Neuron (in vitro differentiated cells): ENCODE measurements at regions not wholly inside any gene's neighbourhood (a gene's known extent, or its start where the extent isn't known, plus 50 kb on each side); places are given as distances from the start of the nearest gene placed in this dataset.
"Not testable (repeated sequence)": the region's sequence is repeated elsewhere in the genome, so short reads cannot be mapped to it uniquely, and the experiment has no call there.

Source experiments
- H2AFZ ChIP-seq: one replicate; pipeline ENCODE4 v1.6.1; 2013; ENCODE audit warnings: low read depth, mild to moderate bottlenecking, inconsistent platforms, low read length, moderate library complexity
- H3K27me3 ChIP-seq: one replicate; pipeline ENCODE4 v1.6.1; 2013; ENCODE audit warnings: low read length; ENCODE audit not compliant: insufficient read depth
- H3K36me3 ChIP-seq: one replicate; pipeline ENCODE4 v1.6.1; 2013; ENCODE audit warnings: low read length; ENCODE audit not compliant: insufficient read depth
- H3K4me1 ChIP-seq: one replicate; pipeline ENCODE4 v1.6.1; 2013; ENCODE audit warnings: low read length; ENCODE audit not compliant: insufficient read depth
- H3K4me3 ChIP-seq: 2 replicates; pipeline ENCODE4 v1.5.1; 2013; ENCODE audit warnings: mild to moderate bottlenecking, low read length, moderate library complexity
- H3K9me3 ChIP-seq: one replicate; pipeline ENCODE4 v1.6.1; 2013; ENCODE audit warnings: low read length

- Histone ChIP-seq H2AFZ (no peak overlapping the region), H3K9me3 (no peaks in the 10 kb centered on the region), H3K27me3 (no peaks in the 10 kb centered on the region), H3K36me3 (peaks cover 14% of the 10 kb centered on the region), H3K4me3 (no peak overlapping the region), H3K4me1 (peaks cover 44% of the 10 kb centered on the region)
Observed at GRCh38 chr6:21753241-21754108, 159.9 kb downstream of the SOX4 start.

GRCh38 chr6:21754891-21755290, 161.3 kb downstream of the SOX4 start:
- no peak overlapping the region for H2AFZ ChIP-seq
- H3K4me3 ChIP-seq = no peak overlapping the region
- peaks cover 17% of the 10 kb centered on the region for H3K36me3 ChIP-seq
- H3K27me3 ChIP-seq = no peaks in the 10 kb centered on the region
- H3K4me1 ChIP-seq = peaks cover 29% of the 10 kb centered on the region
- no peaks in the 10 kb centered on the region for H3K9me3 ChIP-seq

- peaks cover 29% of the 10 kb centered on the region for H3K36me3 ChIP-seq
- H3K4me3 ChIP-seq = no peak overlapping the region
- H3K4me1 ChIP-seq = peaks cover 14% of the 10 kb centered on the region
- no peak overlapping the region for H2AFZ ChIP-seq
- H3K27me3 ChIP-seq = no peaks in the 10 kb centered on the region
- no peaks in the 10 kb centered on the region for H3K9me3 ChIP-seq
Observed at GRCh38 chr6:21756487-21756886, 162.9 kb downstream of the SOX4 start.

DNA sequence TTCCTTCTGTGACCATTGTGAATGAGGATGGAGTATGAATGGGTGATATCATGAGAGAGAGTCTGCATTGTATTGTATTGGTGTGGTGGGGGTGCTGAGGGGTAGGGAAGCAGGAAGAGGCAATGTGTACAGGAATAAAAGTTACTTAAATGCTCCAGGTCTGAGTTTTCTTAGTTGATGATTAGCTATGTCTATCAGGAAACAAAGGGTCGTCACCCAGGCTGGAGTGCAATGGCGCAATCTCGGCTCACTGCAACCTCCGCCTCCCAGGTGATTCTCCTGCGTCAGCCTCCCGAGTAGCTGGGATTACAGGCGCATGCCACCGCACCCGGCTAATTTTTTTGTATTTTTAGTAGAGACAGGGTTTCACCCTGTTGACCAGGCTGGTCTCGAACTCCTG, 163.8 kb downstream of the SOX4 start:
- not testable (repeated sequence) for H2AFZ ChIP-seq

GRCh38 chr6:21759721-21760120, 166.2 kb downstream of the SOX4 start:
- Histone ChIP-seq H3K36me3 (peaks cover 38% of the 10 kb centered on the region), H3K4me3 (no peak overlapping the region), H3K9me3 (peaks cover 7% of the 10 kb centered on the region)

More for the DNA sequence above, 163.8 kb downstream of the SOX4 start:
- Histone ChIP-seq H3K36me3 (peaks cover 38% of the 10 kb centered on the region), H3K4me1 (peaks cover 11% of the 10 kb centered on the region)
- not testable (repeated sequence) for H3K4me3 ChIP-seq, H3K27me3 ChIP-seq, H3K9me3 ChIP-seq

GRCh38 chr6:21761053-21761730, 167.6 kb downstream of the SOX4 start:
- not testable (repeated sequence) for H3K27me3 ChIP-seq, H3K9me3 ChIP-seq
- peaks cover 32% of the 10 kb centered on the region for H3K36me3 ChIP-seq

More at GRCh38 chr6:21759721-21760120, 166.2 kb downstream of the SOX4 start:
- H3K27me3 ChIP-seq = no peaks in the 10 kb centered on the region
- no peak overlapping the region for H2AFZ ChIP-seq
- no peaks in the 10 kb centered on the region for H3K4me1 ChIP-seq

DNA sequence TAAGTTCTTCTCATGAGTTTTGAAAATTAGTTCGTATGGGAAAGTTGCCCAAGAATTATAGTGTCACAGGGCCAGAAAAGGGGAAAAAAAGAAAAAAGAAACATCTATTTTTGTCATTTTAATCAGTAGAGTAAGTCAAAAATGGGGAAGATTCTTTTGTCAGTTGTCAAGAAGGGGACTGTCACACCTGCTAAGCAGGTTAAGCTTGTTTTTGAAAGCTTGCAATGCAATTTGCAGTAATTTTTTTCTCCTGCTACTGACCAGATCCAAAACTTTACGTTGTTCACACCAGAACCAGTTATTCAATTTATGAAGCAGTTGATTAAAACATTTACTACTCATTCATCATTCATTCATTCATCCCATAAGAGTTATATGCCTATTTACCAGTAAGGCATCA, 171.4 kb downstream of the SOX4 start:
- H2AFZ ChIP-seq = no peak overlapping the region
- peaks cover 30% of the 10 kb centered on the region for H3K36me3 ChIP-seq
- H3K9me3 ChIP-seq = peaks cover 7% of the 10 kb centered on the region
- H3K4me3 ChIP-seq = no peak overlapping the region
- H3K4me1 ChIP-seq = peaks cover 16% of the 10 kb centered on the region
- H3K27me3 ChIP-seq = no peaks in the 10 kb centered on the region

More at GRCh38 chr6:21761053-21761730, 167.6 kb downstream of the SOX4 start:
- not testable (repeated sequence) for H3K4me1 ChIP-seq, H3K4me3 ChIP-seq, H2AFZ ChIP-seq

GRCh38 chr6:21767891-21768648, 174.5 kb downstream of the SOX4 start:
- Histone ChIP-seq H2AFZ (no peak overlapping the region), H3K27me3 (no peaks in the 10 kb centered on the region), H3K9me3 (no peaks in the 10 kb centered on the region), H3K4me1 (peaks cover 40% of the 10 kb centered on the region), H3K4me3 (no peak overlapping the region), H3K36me3 (peaks cover 9% of the 10 kb centered on the region)

DNA sequence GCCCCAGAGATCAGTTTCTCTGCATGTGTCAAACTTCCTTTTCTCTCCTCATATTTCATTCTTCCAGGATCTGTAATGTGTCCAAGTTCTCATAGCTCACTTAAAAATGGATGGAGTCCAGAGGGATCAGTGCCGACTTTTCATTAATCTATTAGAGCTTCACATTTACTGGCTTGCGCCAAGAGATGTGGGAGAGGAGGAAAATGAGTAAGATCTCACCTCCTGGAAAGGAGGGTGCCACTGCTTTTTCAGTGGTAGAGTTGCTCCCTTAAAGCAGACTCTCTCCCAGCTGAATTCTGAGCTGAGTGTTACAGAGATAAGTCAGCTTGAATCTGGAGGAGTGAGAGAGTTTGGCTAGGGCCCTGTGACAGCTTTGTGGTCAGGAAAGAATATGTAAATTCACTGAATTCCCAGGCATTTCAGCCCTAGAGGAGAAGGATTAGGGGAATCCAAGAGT, 175.9 kb downstream of the SOX4 start:
- H2AFZ ChIP-seq = no peak overlapping the region
- H3K36me3 ChIP-seq = peaks cover 10% of the 10 kb centered on the region
- H3K4me1 ChIP-seq = peaks cover 50% of the 10 kb centered on the region
- no peak overlapping the region for H3K4me3 ChIP-seq
- no peaks in the 10 kb centered on the region for H3K9me3 ChIP-seq
- no peaks in the 10 kb centered on the region for H3K27me3 ChIP-seq

- H3K4me3 ChIP-seq = no peak overlapping the region
- peaks cover 52% of the 10 kb centered on the region for H3K4me1 ChIP-seq
- no peaks in the 10 kb centered on the region for H3K27me3 ChIP-seq
Observed at GRCh38 chr6:21769968-21770367, 176.4 kb downstream of the SOX4 start.

GRCh38 chr6:21771626-21772320, 178.2 kb downstream of the SOX4 start:
- Histone ChIP-seq H3K9me3 (no peaks in the 10 kb centered on the region), H3K36me3 (peaks cover 9% of the 10 kb centered on the region), H2AFZ (no peak overlapping the region), H3K4me1 (peaks cover 52% of the 10 kb centered on the region), H3K4me3 (no peak overlapping the region), H3K27me3 (no peaks in the 10 kb centered on the region)

More at GRCh38 chr6:21769968-21770367, 176.4 kb downstream of the SOX4 start:
- Histone ChIP-seq H2AFZ (no peak overlapping the region), H3K36me3 (peaks cover 12% of the 10 kb centered on the region), H3K9me3 (no peaks in the 10 kb centered on the region)

DNA sequence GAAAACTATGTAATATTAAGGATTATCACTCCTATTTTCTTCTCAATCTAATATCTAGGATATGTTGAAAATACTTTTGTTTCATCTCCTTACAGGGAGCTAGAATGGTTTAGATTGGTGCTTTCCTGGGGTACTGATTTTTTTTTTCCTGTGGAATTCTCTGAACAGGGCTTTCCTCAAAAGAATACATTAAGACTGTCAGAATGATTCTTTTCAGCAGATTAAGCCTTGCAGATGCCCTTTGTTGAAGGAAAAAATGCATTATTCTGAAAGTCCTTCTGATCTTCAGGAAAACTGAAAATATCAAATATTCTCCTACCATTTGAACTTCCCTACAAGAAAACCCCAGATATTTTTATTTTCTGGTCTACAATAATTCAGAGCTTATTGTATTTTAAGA, 178.9 kb downstream of the SOX4 start:
- Histone ChIP-seq H3K27me3 (no peaks in the 10 kb centered on the region), H2AFZ (no peak overlapping the region), H3K36me3 (peaks cover 12% of the 10 kb centered on the region), H3K4me1 (peaks cover 52% of the 10 kb centered on the region), H3K9me3 (no peaks in the 10 kb centered on the region), H3K4me3 (peak overlapping the region; percentile 33)
